Breast epithelium (tissue), 4 donors: ENCODE measurements at regions not wholly inside any gene's neighbourhood (a gene's known extent, or its start where the extent isn't known, plus 50 kb on each side); places are given as distances from the start of the nearest gene placed in this dataset.
A peak's percentile ranks its signal among the peaks of the same experiment; 100 is the strongest.

Experiments
- DNase-seq, 2 donors: peaks; one replicate each; pipeline ENCODE4 v3.0.0-alpha.2; 2019; ENCODE audit warnings: low spot score in 2 of 2
- H3K27ac ChIP-seq, 2 donors: fragments of 200-600 bp; sonication (generic) in 1 of 2; one replicate each; pipeline ENCODE4 v1.5.1; 2016 to 2019; ENCODE audit warnings: mild to moderate bottlenecking in 1 of 2
- H3K27me3 ChIP-seq, 2 donors: fragments of 200-600 bp; sonication (generic) in 1 of 2; one replicate each; pipeline versions ENCODE4 v1.5.1 to v1.6.0; 2017 to 2019; ENCODE audit warnings: control low read depth in 1 of 2, mild to moderate bottlenecking in 1 of 2
- H3K36me3 ChIP-seq: fragments of 200-600 bp; one replicate; pipeline ENCODE4 v1.5.1; 2019
- H3K4me1 ChIP-seq, 2 donors: fragments of 200-600 bp; sonication (generic); one replicate each; pipeline ENCODE4 v1.5.1; 2016 to 2019; ENCODE audit warnings: control low read depth in 1 of 2
- H3K4me3 ChIP-seq, 3 donors: fragments of 200-600 bp; sonication (generic); 1 replicate in 2 of 3; 2 replicates in 1 of 3; pipeline ENCODE4 v1.5.1; 2016 to 2019; ENCODE audit warnings: mild to moderate bottlenecking in 3 of 3, moderate library complexity in 2 of 3
- H3K9me3 ChIP-seq, 2 donors: fragments of 200-600 bp; sonication (generic) in 1 of 2; one replicate each; pipeline ENCODE4 v1.5.1; 2016 to 2019; ENCODE audit warnings: control low read depth in 1 of 2
- CTCF ChIP-seq, 3 donors: fragments of 450-650 bp; IDR thresholded peaks; one replicate each; pipeline ENCODE4 v1.5.1; 2016 to 2017; ENCODE audit warnings: antibody characterized with exemption in 3 of 3, mild to moderate bottlenecking in 3 of 3, moderate library complexity in 3 of 3
- POLR2A ChIP-seq: fragments of 450-650 bp; IDR thresholded peaks from one replicate; pipeline ENCODE4 v1.6.1; 2016; ENCODE audit warnings: antibody characterized with exemption, mild to moderate bottlenecking, moderate library complexity
- POLR2AphosphoS5 ChIP-seq, 3 donors: sonication (generic); formaldehyde crosslinking; IDR thresholded peaks; one replicate each; pipeline ENCODE4 v1.6.1; 2017; ENCODE audit warnings: antibody characterized with exemption in 3 of 3
- intact Hi-C: fragments of 100-400 bp; cut with DNase I; formaldehyde crosslinking; loops from one replicate; pipeline ENCODE4 v1.15.1; 2023; ENCODE audit warnings: low total_unique reads

- intact Hi-C loops = no loop called here
- Histone ChIP-seq H3K36me3 (no peaks in the 10 kb centered on the region), H3K4me3 (no peak overlapping the region), H3K27ac (no peak overlapping the region), H3K9me3 (no peaks in the 10 kb centered on the region), H3K4me1 (no peaks in the 10 kb centered on the region), H3K27me3 (no peaks in the 10 kb centered on the region)
- no peak for DNase-seq
- no peak for TF ChIP-seq POLR2A
- TF ChIP-seq CTCF (IDR thresholded peaks at IDR 0.05) = no peak
- TF ChIP-seq POLR2AphosphoS5 (IDR thresholded peaks at IDR 0.05) = no peak
Observed at GRCh38 chr4:127417885-127418535, 214.7 kb upstream of the INTU start.

- H3K9me3 ChIP-seq = no peaks in the 10 kb centered on the region
- no peaks in the 10 kb centered on the region for H3K36me3 ChIP-seq
- DNase-seq = no peak
- no peak overlapping the region for H3K27ac ChIP-seq
- H3K4me1 ChIP-seq = no peaks in the 10 kb centered on the region
- TF ChIP-seq POLR2AphosphoS5 (IDR thresholded peaks at IDR 0.05) = no peak
- TF ChIP-seq POLR2A = no peak
- TF ChIP-seq CTCF (IDR thresholded peaks at IDR 0.05) = no peak
- H3K27me3 ChIP-seq = no peaks in the 10 kb centered on the region
- no peak overlapping the region for H3K4me3 ChIP-seq
- intact Hi-C loops = no loop called here
Observed at GRCh38 chr4:127419431-127419830, 213.3 kb upstream of the INTU start.

GRCh38 chr4:127421437-127421836 is 211.3 kb upstream of the INTU start:
- no peak for DNase-seq
- peak overlapping the region in 1 of 2 donors; percentile 4 for H3K27ac ChIP-seq
- TF ChIP-seq POLR2AphosphoS5 (IDR thresholded peaks at IDR 0.05) (no peak), POLR2A (no peak), CTCF (IDR thresholded peaks at IDR 0.05) (no peak)
- intact Hi-C loops = no loop called here
- H3K27me3 ChIP-seq = no peaks in the 10 kb centered on the region
- no peaks in the 10 kb centered on the region for H3K4me1 ChIP-seq
- no peaks in the 10 kb centered on the region for H3K36me3 ChIP-seq
- no peak overlapping the region for H3K4me3 ChIP-seq
- no peaks in the 10 kb centered on the region for H3K9me3 ChIP-seq

GRCh38 chr4:127425202-127425845 is 207.4 kb upstream of the INTU start:
- H3K27me3 ChIP-seq = no peaks in the 10 kb centered on the region
- intact Hi-C loops = no loop called here

More at GRCh38 chr4:127425202-127425845, 207.4 kb upstream of the INTU start:
- TF ChIP-seq POLR2A = no peak
- no peak for TF ChIP-seq CTCF (IDR thresholded peaks at IDR 0.05)
- DNase-seq = no peak
- H3K4me3 ChIP-seq = no peak overlapping the region
- H3K27ac ChIP-seq = no peak overlapping the region
- no peaks in the 10 kb centered on the region for H3K36me3 ChIP-seq
- no peaks in the 10 kb centered on the region for H3K9me3 ChIP-seq
- no peaks in the 10 kb centered on the region for H3K4me1 ChIP-seq
